Stimulated activated CD4-positive, alpha-beta T cell treated with anti-CD3 and anti-CD28 coated beads, Interleukin-1b, Interleukin-23, amount 100 ng/mL, for 24 hours (primary cell): ENCODE measurements at regions not wholly inside any gene's neighbourhood (a gene's known extent, or its start where the extent isn't known, plus 50 kb on each side); places are given as distances from the start of the nearest gene placed in this dataset.

ENCODE experiments used
- DNase-seq, 4 experiments: peaks; one replicate each; pipeline ENCODE4 v3.0.0-alpha.2; 2020; ENCODE audit warnings: low read depth in 4 of 4, low spot score in 1 of 4

GRCh38 chr7:106423821-106424475 is 139.2 kb upstream of the NAMPT start:
- DNase-seq, result no peak

- no peak for DNase-seq
Observed at GRCh38 chr7:106423111-106423510, 138.3 kb upstream of the NAMPT start.

GRCh38 chr7:106421181-106421762 is 136.5 kb upstream of the NAMPT start:
- no peak for DNase-seq

GRCh38 chr7:106420736-106421135 is 136.0 kb upstream of the NAMPT start:
- DNase-seq, result no peak

- DNase-seq, result no peak
Observed at GRCh38 chr7:106420210-106420609, 135.4 kb upstream of the NAMPT start.

GRCh38 chr7:106419455-106420182 is 134.8 kb upstream of the NAMPT start:
- DNase-seq, result no peak

- no peak for DNase-seq
Observed at GRCh38 chr7:106418526-106418925, 133.7 kb upstream of the NAMPT start.

- DNase-seq, result no peak
Observed at GRCh38 chr7:106418094-106418493, 133.3 kb upstream of the NAMPT start.

GRCh38 chr7:106417273-106417902 is 132.6 kb upstream of the NAMPT start:
- no peak for DNase-seq

GRCh38 chr7:106416430-106416829 is 131.6 kb upstream of the NAMPT start:
- no peak for DNase-seq

GRCh38 chr7:106415433-106415832 is 130.7 kb upstream of the NAMPT start:
- no peak for DNase-seq

GRCh38 chr7:106413446-106413845 is 128.7 kb upstream of the NAMPT start:
- no peak for DNase-seq

GRCh38 chr7:106405697-106406141 is 120.9 kb upstream of the NAMPT start:
- DNase-seq, result no peak

GRCh38 chr7:106402898-106403297 is 118.1 kb upstream of the NAMPT start:
- no peak for DNase-seq

- no peak for DNase-seq
Observed at GRCh38 chr7:106400923-106401322, 116.1 kb upstream of the NAMPT start.

GRCh38 chr7:106398786-106399185 is 114.0 kb upstream of the NAMPT start:
- DNase-seq, result no peak

GRCh38 chr7:106397994-106398393 is 113.2 kb upstream of the NAMPT start:
- DNase-seq, result no peak

GRCh38 chr7:106394526-106394925 is 109.7 kb upstream of the NAMPT start:
- no peak for DNase-seq

GRCh38 chr7:106393564-106394251 is 108.9 kb upstream of the NAMPT start:
- no peak for DNase-seq

- no peak for DNase-seq
Observed at GRCh38 chr7:106392590-106392989, 107.8 kb upstream of the NAMPT start.

GRCh38 chr7:106392144-106392543 is 107.4 kb upstream of the NAMPT start:
- DNase-seq, result no peak
